ENCODE measurements at regions not wholly inside any gene's neighbourhood (a gene's known extent, or its start where the extent isn't known, plus 50 kb on each side); places are given as distances from the start of the nearest gene placed in this dataset.

DNA sequence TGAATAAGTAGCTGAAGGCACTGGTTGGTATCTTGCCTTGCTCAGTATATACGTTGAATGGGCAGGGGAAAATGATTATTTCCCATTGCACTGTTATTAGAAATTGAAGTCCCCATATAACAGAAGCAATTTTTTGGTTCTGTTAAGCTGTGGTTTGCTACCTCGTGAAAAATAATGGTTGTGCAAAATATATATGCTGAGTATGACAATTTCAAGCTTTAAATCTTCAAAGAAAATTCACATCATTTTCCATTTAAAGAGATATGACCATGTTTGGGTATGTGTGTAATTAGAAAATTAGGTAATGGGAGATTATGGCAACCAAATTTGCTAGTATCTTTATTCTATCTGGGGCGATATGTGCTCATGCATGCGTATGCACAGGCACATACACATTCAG is 139.8 kb downstream of the DMAC1 start:
- peaks cover 4% of the 10 kb centered on the region for H3K4me1 Mint-ChIP-seq (ENCODE audit: low read depth, unreplicated experiment)

DNA sequence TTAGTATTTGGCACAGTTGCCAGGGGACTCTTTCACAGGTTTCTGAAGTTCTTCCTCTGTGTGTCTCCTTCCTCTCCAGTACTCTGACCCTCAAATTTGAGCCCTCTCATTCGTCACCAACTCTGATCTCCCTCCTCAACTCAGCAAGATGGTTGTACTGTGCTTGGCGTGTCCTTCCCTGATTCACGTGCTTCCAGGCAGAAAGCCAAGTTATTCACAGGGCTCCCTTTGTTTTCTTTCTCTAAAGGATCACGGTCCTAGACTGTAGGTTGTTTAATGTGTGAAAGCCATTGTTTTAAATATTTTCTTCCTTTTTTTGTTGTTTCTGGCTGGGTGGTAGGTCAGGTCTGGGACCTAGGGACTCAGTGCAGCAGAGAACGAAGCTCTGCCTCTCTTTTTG is 142.9 kb downstream of the DMAC1 start:
- TF ChIP-seq, protein P1, sequence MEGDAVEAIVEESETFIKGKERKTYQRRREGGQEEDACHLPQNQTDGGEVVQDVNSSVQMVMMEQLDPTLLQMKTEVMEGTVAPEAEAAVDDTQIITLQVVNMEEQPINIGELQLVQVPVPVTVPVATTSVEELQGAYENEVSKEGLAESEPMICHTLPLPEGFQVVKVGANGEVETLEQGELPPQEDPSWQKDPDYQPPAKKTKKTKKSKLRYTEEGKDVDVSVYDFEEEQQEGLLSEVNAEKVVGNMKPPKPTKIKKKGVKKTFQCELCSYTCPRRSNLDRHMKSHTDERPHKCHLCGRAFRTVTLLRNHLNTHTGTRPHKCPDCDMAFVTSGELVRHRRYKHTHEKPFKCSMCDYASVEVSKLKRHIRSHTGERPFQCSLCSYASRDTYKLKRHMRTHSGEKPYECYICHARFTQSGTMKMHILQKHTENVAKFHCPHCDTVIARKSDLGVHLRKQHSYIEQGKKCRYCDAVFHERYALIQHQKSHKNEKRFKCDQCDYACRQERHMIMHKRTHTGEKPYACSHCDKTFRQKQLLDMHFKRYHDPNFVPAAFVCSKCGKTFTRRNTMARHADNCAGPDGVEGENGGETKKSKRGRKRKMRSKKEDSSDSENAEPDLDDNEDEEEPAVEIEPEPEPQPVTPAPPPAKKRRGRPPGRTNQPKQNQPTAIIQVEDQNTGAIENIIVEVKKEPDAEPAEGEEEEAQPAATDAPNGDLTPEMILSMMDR (IDR thresholded peaks at IDR 0.05; ENCODE audit: partially characterized antibody, unreplicated experiment): no peak
- peaks cover 3% of the 10 kb centered on the region for H3K27me3 Mint-ChIP-seq (ENCODE audit: unreplicated experiment)
- no peaks in the 10 kb centered on the region for H3K9me3 Mint-ChIP-seq (ENCODE audit: unreplicated experiment)
- no peaks in the 10 kb centered on the region for H3K36me3 Mint-ChIP-seq (ENCODE audit: unreplicated experiment)
- H3K27ac Mint-ChIP-seq (ENCODE audit: unreplicated experiment): no peak overlapping the region
- no peaks in the 10 kb centered on the region for H3K4me1 Mint-ChIP-seq (ENCODE audit: low read depth, unreplicated experiment)
- no peak overlapping the region for H3K4me3 Mint-ChIP-seq (ENCODE audit: unreplicated experiment)
- no peak for DNase-seq

More for the DNA sequence above, 139.8 kb downstream of the DMAC1 start:
- Mint-ChIP-seq H3K27ac (ENCODE audit: unreplicated experiment) (no peak overlapping the region), H3K36me3 (ENCODE audit: unreplicated experiment) (no peaks in the 10 kb centered on the region), H3K27me3 (ENCODE audit: unreplicated experiment) (peaks cover 3% of the 10 kb centered on the region), H3K4me3 (ENCODE audit: unreplicated experiment) (no peak overlapping the region), H3K9me3 (ENCODE audit: unreplicated experiment) (no peaks in the 10 kb centered on the region)
- no peak for DNase-seq
- TF ChIP-seq, protein P1 (IDR thresholded peaks at IDR 0.05; ENCODE audit: partially characterized antibody, unreplicated experiment): no peak

DNA sequence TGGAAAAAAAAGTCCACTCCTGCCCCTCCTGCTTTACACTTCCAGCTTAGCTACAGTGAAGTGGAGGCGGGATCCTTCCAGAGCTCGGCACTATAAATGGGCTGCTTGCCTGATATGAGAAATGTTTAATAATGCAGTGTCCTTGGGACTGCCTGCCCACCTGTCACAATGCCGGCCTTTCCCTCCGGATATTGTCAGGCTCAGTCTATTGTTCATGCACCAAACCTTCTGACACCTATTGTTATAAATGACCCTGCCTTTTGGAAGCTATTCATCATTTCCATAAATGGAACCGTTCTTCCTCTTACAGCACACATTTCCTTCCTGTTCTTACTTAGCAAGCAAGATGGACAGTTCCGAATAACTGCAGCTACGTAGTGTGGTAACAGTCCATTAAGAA is 146.3 kb downstream of the DMAC1 start:
- no peak overlapping the region for H3K4me3 Mint-ChIP-seq (ENCODE audit: unreplicated experiment)
- H3K36me3 Mint-ChIP-seq (ENCODE audit: unreplicated experiment): no peaks in the 10 kb centered on the region
- no peaks in the 10 kb centered on the region for H3K9me3 Mint-ChIP-seq (ENCODE audit: unreplicated experiment)
- DNase-seq: no peak
- no peaks in the 10 kb centered on the region for H3K4me1 Mint-ChIP-seq (ENCODE audit: low read depth, unreplicated experiment)
- TF ChIP-seq, protein P1 (IDR thresholded peaks at IDR 0.05; ENCODE audit: partially characterized antibody, unreplicated experiment): no peak
- H3K27ac Mint-ChIP-seq (ENCODE audit: unreplicated experiment): no peak overlapping the region
- H3K27me3 Mint-ChIP-seq (ENCODE audit: unreplicated experiment): no peaks in the 10 kb centered on the region

DNA sequence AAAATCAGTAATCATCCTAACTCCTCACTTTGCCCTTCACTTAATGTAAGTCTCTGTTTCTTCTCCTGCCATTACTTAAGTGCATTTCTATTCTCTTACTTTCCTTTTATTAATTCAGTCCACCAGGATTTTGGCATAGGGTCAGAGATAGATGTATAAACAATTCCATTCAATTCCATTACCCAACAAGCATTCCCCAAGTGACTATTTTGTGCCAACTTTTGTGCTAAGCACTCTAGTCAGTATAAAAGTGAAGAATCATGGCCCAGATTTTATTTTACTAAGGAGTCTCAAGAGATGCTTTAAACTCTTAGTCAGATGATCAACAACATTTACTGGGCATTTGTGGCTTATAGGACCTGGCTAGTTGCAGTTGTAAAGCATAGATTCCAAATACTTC is 159.3 kb downstream of the DMAC1 start:
- Mint-ChIP-seq H3K4me3 (ENCODE audit: unreplicated experiment) (no peak overlapping the region), H3K4me1 (ENCODE audit: low read depth, unreplicated experiment) (no peaks in the 10 kb centered on the region), H3K36me3 (ENCODE audit: unreplicated experiment) (no peaks in the 10 kb centered on the region), H3K27me3 (ENCODE audit: unreplicated experiment) (no peaks in the 10 kb centered on the region), H3K9me3 (ENCODE audit: unreplicated experiment) (no peaks in the 10 kb centered on the region), H3K27ac (ENCODE audit: unreplicated experiment) (no peak overlapping the region)
- TF ChIP-seq, protein P1 (IDR thresholded peaks at IDR 0.05; ENCODE audit: partially characterized antibody, unreplicated experiment): no peak
- no peak for DNase-seq

DNA sequence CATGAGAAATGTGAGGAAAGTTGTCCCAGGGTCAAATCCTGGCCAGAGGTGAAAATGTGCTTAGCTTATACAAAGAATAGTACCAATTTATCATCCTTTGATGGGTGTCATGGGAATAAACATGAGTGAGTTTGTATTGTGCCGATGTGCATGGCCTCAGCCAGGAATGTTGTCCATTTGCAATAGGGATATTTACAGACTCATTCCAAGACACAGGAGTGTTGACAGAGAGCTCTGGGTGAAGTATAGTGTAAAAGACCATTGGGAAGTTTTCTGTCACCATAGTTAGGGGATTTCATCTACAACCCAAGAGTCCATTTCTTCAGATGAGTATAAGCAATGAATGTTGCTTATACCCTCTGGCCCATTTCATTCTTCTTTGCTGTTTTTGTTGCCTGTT is 160.1 kb downstream of the DMAC1 start:
- H3K36me3 Mint-ChIP-seq (ENCODE audit: unreplicated experiment): no peaks in the 10 kb centered on the region
- no peaks in the 10 kb centered on the region for H3K27me3 Mint-ChIP-seq (ENCODE audit: unreplicated experiment)
- no peak for DNase-seq
- H3K4me1 Mint-ChIP-seq (ENCODE audit: low read depth, unreplicated experiment): no peaks in the 10 kb centered on the region
- no peaks in the 10 kb centered on the region for H3K9me3 Mint-ChIP-seq (ENCODE audit: unreplicated experiment)
- TF ChIP-seq, protein P1 (IDR thresholded peaks at IDR 0.05; ENCODE audit: partially characterized antibody, unreplicated experiment): no peak
- no peak overlapping the region for H3K27ac Mint-ChIP-seq (ENCODE audit: unreplicated experiment)
- no peak overlapping the region for H3K4me3 Mint-ChIP-seq (ENCODE audit: unreplicated experiment)

Data from glutamatergic neuron (in vitro differentiated cells).